ENCODE measurements at regions not wholly inside any gene's neighbourhood (a gene's known extent, or its start where the extent isn't known, plus 50 kb on each side); places are given as distances from the start of the nearest gene placed in this dataset.

- no peak overlapping the region for H3K4me2 ChIP-seq (ENCODE audit: low read length)
- intact Hi-C loops (cut with micrococcal nuclease): no loop called here
- ChIA-PET RAD21 (ENCODE audit: low non-redundant PET in 1 of 2, low total read pairs in 2 of 2, uncharacterized antibody in 2 of 2, unreplicated experiment in 2 of 2) (no interaction called here), POLR2A (no interaction called here), CTCF (no interaction called here)
- DNase-seq (ENCODE audit: low read depth, low spot score): no peak
- no peak overlapping the region for H2AFZ ChIP-seq (ENCODE audit: low read depth, low read length, poor library complexity, severe bottlenecking)
- ATAC-seq: no peak
- H3K27me3 ChIP-seq (ENCODE audit: insufficient read depth, low read length): 0 out of 2 replicates have a peak, but pooled peaks cover 14% of the 10 kb centered on the region
- no peak overlapping the region for H3K4me3 ChIP-seq (replicated peaks in 1 of 2; ENCODE audit: low read depth in 1 of 2, low read length in 2 of 2)
- H3K9ac ChIP-seq (ENCODE audit: low read length): no peak overlapping the region
- no peaks in the 10 kb centered on the region for H3K9me2 ChIP-seq (ENCODE audit: insufficient read depth)
- no peaks in the 10 kb centered on the region for H3K79me2 ChIP-seq (ENCODE audit: insufficient read depth, low read length)
- H3K27ac ChIP-seq (ENCODE audit: low read depth, low read length): no peak overlapping the region
- H3K9me3 ChIP-seq (ENCODE audit: control insufficient read depth in 1 of 2, insufficient read depth in 1 of 2, low read depth in 1 of 2, low read length in 2 of 2): no peaks in the 10 kb centered on the region
- H3K4me1 ChIP-seq (ENCODE audit: control insufficient read depth in 1 of 2, insufficient read depth in 2 of 2, low read length in 2 of 2): no peaks in the 10 kb centered on the region
- no peaks in the 10 kb centered on the region for H4K20me1 ChIP-seq (ENCODE audit: insufficient read depth)
- TF ChIP-seq ZFX (IDR thresholded peaks at IDR 0.05) (no peak), EZH2phosphoT487 (IDR thresholded peaks at IDR 0.05; ENCODE audit: borderline replicate concordance) (no peak), EGR1 (IDR thresholded peaks at IDR 0.05; ENCODE audit: low read depth) (no peak), REST (IDR thresholded peaks at IDR 0.05; ENCODE audit: low read depth) (no peak), POLR2AphosphoS5 (IDR thresholded peaks at IDR 0.05; ENCODE audit: low read depth, low read length) (no peak), RAD21 (IDR thresholded peaks at IDR 0.05; ENCODE audit: low read depth) (no peak), EZH2 (IDR thresholded peaks at IDR 0.05) (no peak), SP1 (IDR thresholded peaks at IDR 0.05; ENCODE audit: low read depth) (no peak), JUND (IDR thresholded peaks at IDR 0.05) (no peak), CBX3 (IDR thresholded peaks at IDR 0.05; ENCODE audit: low read depth) (no peak), ZNF274 (IDR thresholded peaks at IDR 0.05; ENCODE audit: low read depth, low read length) (no peak), POLR2A (IDR thresholded peaks at IDR 0.05; ENCODE audit: borderline replicate concordance, extremely low read depth, insufficient read depth, insufficient read length) (no peak), ELF1 (IDR thresholded peaks at IDR 0.05; ENCODE audit: borderline replicate concordance, low read depth) (no peak), YY1 (IDR thresholded peaks at IDR 0.05; ENCODE audit: extremely low read depth, insufficient replicate concordance, low read depth, low read length) (no peak), SIN3A (IDR thresholded peaks at IDR 0.05; ENCODE audit: low read depth) (no peak), CEBPB (IDR thresholded peaks at IDR 0.05; ENCODE audit: low read depth) (no peak), SRF (IDR thresholded peaks at IDR 0.05; ENCODE audit: low read depth) (no peak), ZBTB33 (IDR thresholded peaks at IDR 0.05; ENCODE audit: extremely low read depth, insufficient replicate concordance, low read length) (no peak), CTCF (IDR thresholded peaks at IDR 0.05 in 2 of 3, conservative IDR thresholded peaks at IDR 0.05 in 1 of 3; ENCODE audit: borderline replicate concordance in 1 of 3, insufficient read depth in 1 of 3, low read depth in 2 of 3, low read length in 2 of 3) (no peak), TCF7L2 (IDR thresholded peaks at IDR 0.05; ENCODE audit: borderline replicate concordance, extremely low read depth, insufficient read depth, insufficient read length) (no peak)
- no TSS peak for BruUV-seq (replicated peaks)
- no peaks in the 10 kb centered on the region for H3K36me3 ChIP-seq (ENCODE audit: control insufficient read depth in 1 of 2, insufficient read depth in 2 of 2, low read length in 2 of 2)
These were observed 53.2 kb upstream of the ZNF536 start for GRCh38 chr19:30318936-30319335.
